Heart left ventricle (tissue), 13 donors: ENCODE measurements at regions not wholly inside any gene's neighbourhood (a gene's known extent, or its start where the extent isn't known, plus 50 kb on each side); places are given as distances from the start of the nearest gene placed in this dataset.

ENCODE experiments used
- CTCF ChIP-seq, 12 donors: fragments of 200-600 bp; sonication (generic) in 4 of 12; IDR thresholded peaks; one replicate each; pipeline versions ENCODE4 v1.5.0 to v1.8.0; 2018 to 2022; ENCODE audit warnings: antibody characterized with exemption in 12 of 12, mild to moderate bottlenecking in 5 of 12
- POLR2A ChIP-seq, 2 donors: fragments of 450-650 bp; IDR thresholded peaks; one replicate each; pipeline ENCODE4 v1.6.1; 2017; ENCODE audit warnings: antibody characterized with exemption in 2 of 2, mild to moderate bottlenecking in 2 of 2, moderate library complexity in 2 of 2
- donor health status: ischemic (EF 13 %, LVEDD 7.1; RV severe dilation, severe dysfunction).
- donor health status: DM: no; HTN: yes; CAD: no.
- donor health status: DM: no; HTN: no; CAD: no.
- donor health status: ischemic (EF 25% LVEDD 6.9; RV normal size, moderate dysfunction).
- donor health status: ischemic (EF 25% LVEDD 5.7; RV mildly dilated, moderate dysfunction).
- donor health status: ischemic (EF 35%, LVEDD 5.7; RV mildly dilated, moderate dysfunction).
- donor health status: nonischemic (EF 11% LVEDD 7.7; RV severe dilation, severe dysfunction).
- donor health status: DM: yes; HTN: yes; CAD: no.
- donor health status: PGD.
- donor health status: ischemic (EF 29% LVEDD 5.4; RV normal size, mild dysfunction).
- donor health status: nonischemic (EF 23%, LVEDD 6.1; RV moderate dilation, normal function).

- no peak for TF ChIP-seq CTCF (IDR thresholded peaks at IDR 0.05)
- no peak for TF ChIP-seq POLR2A (IDR thresholded peaks at IDR 0.05)
Measured at GRCh38 chr14:30085943-30086342, 158.3 kb upstream of the PRKD1 start.
